Body of pancreas (tissue), 4 donors: ENCODE measurements at regions not wholly inside any gene's neighbourhood (a gene's known extent, or its start where the extent isn't known, plus 50 kb on each side); places are given as distances from the start of the nearest gene placed in this dataset.

Experiments
- CTCF ChIP-seq, 7 experiments: fragments of 450-650 bp in 4 of 7; fragments of 200-600 bp in 3 of 7; sonication (generic) in 3 of 7; IDR thresholded peaks; one replicate each; pipeline ENCODE4 v1.5.1; 2016 to 2019; ENCODE audit warnings: antibody characterized with exemption in 7 of 7
- POLR2A ChIP-seq, 3 donors: fragments of 450-650 bp; IDR thresholded peaks; one replicate each; pipeline ENCODE4 v1.6.1; 2016; ENCODE audit warnings: antibody characterized with exemption in 3 of 3, mild to moderate bottlenecking in 2 of 3

DNA sequence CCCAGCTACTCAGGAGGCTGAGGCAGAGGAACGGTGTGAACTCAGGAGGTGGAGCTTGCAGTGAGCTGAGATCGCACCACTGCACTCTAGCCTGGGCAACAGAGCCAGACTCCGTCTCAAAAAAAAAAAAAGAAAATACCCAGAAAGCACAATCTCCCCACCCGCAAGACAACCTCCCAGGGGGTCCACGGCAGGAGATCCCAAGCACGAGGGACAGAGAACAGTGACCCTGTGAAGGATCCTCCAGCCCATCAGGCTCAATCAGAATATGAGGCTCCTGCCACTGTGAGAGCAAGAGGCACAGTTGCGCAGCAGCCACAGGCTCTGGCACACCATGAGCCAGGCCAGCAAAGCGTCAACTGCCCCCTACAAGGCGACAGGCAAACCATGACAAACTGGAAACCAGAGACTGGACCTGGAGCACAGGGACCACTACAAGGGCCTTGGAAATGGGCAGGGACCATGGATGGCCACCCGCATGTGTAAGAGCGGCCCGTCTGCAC is 164.8 kb upstream of the GRK3 start:
- TF ChIP-seq CTCF (IDR thresholded peaks at IDR 0.05), result no peak
- TF ChIP-seq POLR2A (IDR thresholded peaks at IDR 0.05), result no peak
